ENCODE measurements at regions not wholly inside any gene's neighbourhood (a gene's known extent, or its start where the extent isn't known, plus 50 kb on each side); places are given as distances from the start of the nearest gene placed in this dataset.

DNA sequence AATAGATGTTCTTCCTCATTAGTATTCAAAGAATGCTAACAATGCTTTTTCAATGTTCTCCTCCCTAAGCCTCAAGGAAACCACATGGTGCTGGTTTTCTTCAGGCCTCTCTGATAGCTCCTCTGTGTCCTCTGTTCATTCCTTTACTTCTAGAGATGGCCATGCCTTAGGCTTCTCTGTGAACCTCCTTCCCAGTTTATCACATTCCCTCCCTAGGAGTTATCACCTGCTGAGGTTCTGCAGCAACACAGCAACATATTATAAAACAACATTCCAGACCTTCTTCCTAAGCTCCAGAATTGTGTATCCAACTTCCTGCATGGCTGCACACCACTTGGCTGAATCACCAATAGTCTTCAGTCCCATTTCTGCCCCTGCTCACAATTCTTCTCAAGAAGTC lies 325.5 kb downstream of the IRS1 start:
- TF ChIP-seq, protein P1, sequence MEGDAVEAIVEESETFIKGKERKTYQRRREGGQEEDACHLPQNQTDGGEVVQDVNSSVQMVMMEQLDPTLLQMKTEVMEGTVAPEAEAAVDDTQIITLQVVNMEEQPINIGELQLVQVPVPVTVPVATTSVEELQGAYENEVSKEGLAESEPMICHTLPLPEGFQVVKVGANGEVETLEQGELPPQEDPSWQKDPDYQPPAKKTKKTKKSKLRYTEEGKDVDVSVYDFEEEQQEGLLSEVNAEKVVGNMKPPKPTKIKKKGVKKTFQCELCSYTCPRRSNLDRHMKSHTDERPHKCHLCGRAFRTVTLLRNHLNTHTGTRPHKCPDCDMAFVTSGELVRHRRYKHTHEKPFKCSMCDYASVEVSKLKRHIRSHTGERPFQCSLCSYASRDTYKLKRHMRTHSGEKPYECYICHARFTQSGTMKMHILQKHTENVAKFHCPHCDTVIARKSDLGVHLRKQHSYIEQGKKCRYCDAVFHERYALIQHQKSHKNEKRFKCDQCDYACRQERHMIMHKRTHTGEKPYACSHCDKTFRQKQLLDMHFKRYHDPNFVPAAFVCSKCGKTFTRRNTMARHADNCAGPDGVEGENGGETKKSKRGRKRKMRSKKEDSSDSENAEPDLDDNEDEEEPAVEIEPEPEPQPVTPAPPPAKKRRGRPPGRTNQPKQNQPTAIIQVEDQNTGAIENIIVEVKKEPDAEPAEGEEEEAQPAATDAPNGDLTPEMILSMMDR (IDR thresholded peaks at IDR 0.05; ENCODE audit: poor library complexity): no peak
- TF ChIP-seq EZH2 (IDR thresholded peaks at IDR 0.05; ENCODE audit: borderline replicate concordance): no peak
- TF ChIP-seq EZH2phosphoT487 (IDR thresholded peaks at IDR 0.05; ENCODE audit: low read depth, severe bottlenecking, unreplicated experiment): no peak

All from hepatocyte (in vitro differentiated cells).